ENCODE measurements at regions not wholly inside any gene's neighbourhood (a gene's known extent, or its start where the extent isn't known, plus 50 kb on each side); places are given as distances from the start of the nearest gene placed in this dataset.

DNA sequence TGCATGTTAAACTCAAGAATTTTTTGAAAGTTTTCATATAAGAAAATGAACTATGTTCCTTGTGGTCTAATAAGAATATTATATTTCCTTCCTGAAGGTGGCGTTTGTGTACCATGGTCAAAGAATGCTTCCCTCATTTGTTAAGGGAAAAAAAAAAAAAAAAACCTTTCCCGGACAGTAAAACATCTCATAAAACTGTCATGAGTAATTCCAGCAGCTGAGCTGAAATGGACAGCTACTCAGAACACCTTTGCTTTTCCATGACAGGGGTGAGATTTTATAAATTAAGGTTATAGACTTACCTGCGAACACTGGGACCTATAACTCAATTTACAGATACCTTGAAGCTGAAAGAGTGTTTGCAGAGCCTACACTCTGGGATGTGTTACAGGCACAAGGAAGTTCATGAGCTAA lies 113.2 kb upstream of the RANBP3L start:
- Histone ChIP-seq H3K27ac (no peak overlapping the region), H3K4me1 (peaks cover 0 to 22% (median 8%) of the 10 kb centered on the region in 4 donors), H3K4me3 (no peak overlapping the region), H3K36me3 (no peaks in the 10 kb centered on the region), H3K9me3 (no peaks in the 10 kb centered on the region), H3K27me3 (no peaks in the 10 kb centered on the region)
- intact Hi-C loops (cut with DNase I), result loop anchor here (5.0 to 10.0 kb wide), 3 partner anchors 92 to 280 kb away; no protein-coding TSS in a partner anchor
- TF ChIP-seq, protein P1, sequence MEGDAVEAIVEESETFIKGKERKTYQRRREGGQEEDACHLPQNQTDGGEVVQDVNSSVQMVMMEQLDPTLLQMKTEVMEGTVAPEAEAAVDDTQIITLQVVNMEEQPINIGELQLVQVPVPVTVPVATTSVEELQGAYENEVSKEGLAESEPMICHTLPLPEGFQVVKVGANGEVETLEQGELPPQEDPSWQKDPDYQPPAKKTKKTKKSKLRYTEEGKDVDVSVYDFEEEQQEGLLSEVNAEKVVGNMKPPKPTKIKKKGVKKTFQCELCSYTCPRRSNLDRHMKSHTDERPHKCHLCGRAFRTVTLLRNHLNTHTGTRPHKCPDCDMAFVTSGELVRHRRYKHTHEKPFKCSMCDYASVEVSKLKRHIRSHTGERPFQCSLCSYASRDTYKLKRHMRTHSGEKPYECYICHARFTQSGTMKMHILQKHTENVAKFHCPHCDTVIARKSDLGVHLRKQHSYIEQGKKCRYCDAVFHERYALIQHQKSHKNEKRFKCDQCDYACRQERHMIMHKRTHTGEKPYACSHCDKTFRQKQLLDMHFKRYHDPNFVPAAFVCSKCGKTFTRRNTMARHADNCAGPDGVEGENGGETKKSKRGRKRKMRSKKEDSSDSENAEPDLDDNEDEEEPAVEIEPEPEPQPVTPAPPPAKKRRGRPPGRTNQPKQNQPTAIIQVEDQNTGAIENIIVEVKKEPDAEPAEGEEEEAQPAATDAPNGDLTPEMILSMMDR (IDR thresholded peaks at IDR 0.05), result peak; percentile 41 to 55 (median 48)
- TF ChIP-seq POLR2A (IDR thresholded peaks at IDR 0.05), result no peak
- WGBS (ENCODE audit: insufficient coverage, low coverage, low lambda C conversion rate, missing lambda C conversion rate), result 29% methylated on average over 3 of the region's 3 CpGs
- ATAC-seq (peak; percentile 42 to 64 (median 55)), DNase-seq (no peak)

GRCh38 chr5:36416605-36417004 lies 114.9 kb upstream of the RANBP3L start:
- DNase-seq (no peak), ATAC-seq (no peak)
- intact Hi-C loops (cut with DNase I), result loop anchor here (5.0 to 10.0 kb wide), 3 partner anchors 91 to 278 kb away; no protein-coding TSS in a partner anchor
- H3K4me3 ChIP-seq, result no peak overlapping the region
- H3K4me1 ChIP-seq, result peaks cover 0 to 22% (median 9%) of the 10 kb centered on the region in 4 donors
- no peak overlapping the region for H3K27ac ChIP-seq
- H3K9me3 ChIP-seq, result no peaks in the 10 kb centered on the region
- no peaks in the 10 kb centered on the region for H3K27me3 ChIP-seq
- no peak for TF ChIP-seq POLR2A (IDR thresholded peaks at IDR 0.05)
- no peaks in the 10 kb centered on the region for H3K36me3 ChIP-seq

- TF ChIP-seq, protein P1 (IDR thresholded peaks at IDR 0.05), result no peak
- TF ChIP-seq POLR2A (IDR thresholded peaks at IDR 0.05), result no peak
- peaks cover 0 to 22% (median 9%) of the 10 kb centered on the region in 4 donors for H3K4me1 ChIP-seq
- no peak overlapping the region for H3K27ac ChIP-seq
- H3K4me3 ChIP-seq, result no peak overlapping the region
- 77% methylated on average over 3 of the region's 3 CpGs for WGBS (ENCODE audit: insufficient coverage, low coverage, low lambda C conversion rate, missing lambda C conversion rate)
- DNase-seq, result no peak
- intact Hi-C loops (cut with DNase I), result loop anchor here (5.0 to 10.0 kb wide), 3 partner anchors 90 to 278 kb away; no protein-coding TSS in a partner anchor
- no peaks in the 10 kb centered on the region for H3K9me3 ChIP-seq
- ATAC-seq, result peak in 1 of 4 donors; percentile 11
- no peaks in the 10 kb centered on the region for H3K36me3 ChIP-seq
- no peaks in the 10 kb centered on the region for H3K27me3 ChIP-seq
Observed at GRCh38 chr5:36417221-36417620, 115.5 kb upstream of the RANBP3L start.

GRCh38 chr5:36417668-36418067 lies 116.0 kb upstream of the RANBP3L start:
- H3K4me1 ChIP-seq, result peaks cover 0 to 22% (median 9%) of the 10 kb centered on the region in 4 donors
- H3K9me3 ChIP-seq, result no peaks in the 10 kb centered on the region
- H3K27ac ChIP-seq, result peak overlapping the region in 1 of 3 donors; percentile 49
- WGBS (ENCODE audit: insufficient coverage, low coverage, low lambda C conversion rate, missing lambda C conversion rate), result 71% methylated on average over 4 of the region's 4 CpGs
- DNase-seq (no peak), ATAC-seq (peak in 3 of 4 donors; percentile 13 to 21 (median 18))
- no peak overlapping the region for H3K4me3 ChIP-seq
- H3K27me3 ChIP-seq, result no peaks in the 10 kb centered on the region
- no peaks in the 10 kb centered on the region for H3K36me3 ChIP-seq
- no peak for TF ChIP-seq POLR2A (IDR thresholded peaks at IDR 0.05)
- TF ChIP-seq, protein P1 (IDR thresholded peaks at IDR 0.05), result peak in 1 of 4 donors; percentile 2
- intact Hi-C loops (cut with DNase I), result loop anchor here (5.0 to 10.0 kb wide), 3 partner anchors 90 to 277 kb away; no protein-coding TSS in a partner anchor

DNA sequence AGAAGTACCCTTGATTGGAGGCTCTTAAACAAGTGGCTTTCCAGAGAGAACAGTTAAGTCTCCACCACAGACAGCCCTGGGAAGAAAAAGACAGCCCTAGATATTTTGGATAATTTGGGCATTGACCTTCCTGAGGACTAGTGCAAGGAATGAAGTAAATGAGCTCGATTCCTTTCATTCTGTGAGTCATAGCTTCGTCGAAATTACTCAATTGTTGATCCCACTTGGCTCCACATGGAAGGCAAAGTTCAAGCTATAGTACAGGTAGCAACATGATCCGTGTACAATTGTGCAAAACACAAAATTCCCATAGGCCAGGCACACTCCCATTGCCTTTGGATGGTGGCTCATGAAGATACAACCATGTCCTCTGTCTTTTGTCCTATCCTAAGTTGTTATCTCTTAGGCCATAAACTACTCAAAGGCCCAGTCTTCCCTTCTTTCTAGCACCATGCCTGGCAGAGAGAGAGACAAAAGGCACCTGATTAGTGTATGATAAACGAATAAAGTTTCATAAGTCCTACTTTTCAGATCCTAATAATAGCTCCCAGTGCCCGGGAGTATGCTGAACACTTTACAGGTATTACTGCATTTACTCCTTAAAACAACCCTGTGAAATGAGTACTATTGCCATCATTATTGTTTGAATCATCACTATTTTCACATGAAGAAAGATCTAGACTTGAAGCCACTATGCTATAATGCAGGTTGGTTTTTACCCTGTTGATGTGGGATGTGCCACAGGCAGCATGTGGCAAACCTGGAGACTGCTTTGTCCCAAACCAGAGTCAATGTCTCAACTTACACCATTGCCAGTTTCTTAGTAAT lies 116.7 kb upstream of the RANBP3L start:
- Histone ChIP-seq H3K4me3 (no peak overlapping the region), H3K4me1 (peaks cover 0 to 22% (median 9%) of the 10 kb centered on the region in 4 donors), H3K27ac (peak overlapping the region in 1 of 3 donors; percentile 49), H3K36me3 (no peaks in the 10 kb centered on the region), H3K27me3 (no peaks in the 10 kb centered on the region), H3K9me3 (no peaks in the 10 kb centered on the region)
- DNase-seq (no peak), ATAC-seq (peak; percentile 84 to 93 (median 86))
- TF ChIP-seq, protein P1 (IDR thresholded peaks at IDR 0.05), result no peak
- TF ChIP-seq POLR2A (IDR thresholded peaks at IDR 0.05), result no peak
- WGBS (ENCODE audit: insufficient coverage, low coverage, low lambda C conversion rate, missing lambda C conversion rate), result 41% methylated on average over 6 of the region's 6 CpGs
- intact Hi-C loops (cut with DNase I), result loop anchor here (5.0 to 10.0 kb wide), 3 partner anchors 89 to 276 kb away; no protein-coding TSS in a partner anchor
